C4-2B (cell line): ENCODE measurements at regions not wholly inside any gene's neighbourhood (a gene's known extent, or its start where the extent isn't known, plus 50 kb on each side); places are given as distances from the start of the nearest gene placed in this dataset.

Experiments
- CTCF ChIP-seq: fragments of 450-650 bp; conservative IDR thresholded peaks from 2 replicates; pipeline ENCODE4 v1.5.1; 2017; ENCODE audit warnings: mild to moderate bottlenecking
- ZFX ChIP-seq: fragments of 450-650 bp; IDR thresholded peaks from 2 replicates; pipeline ENCODE4 v1.6.1; 2017

GRCh38 chr21:38995731-38996130 lies 187.5 kb downstream of the PSMG1 start:
- TF ChIP-seq CTCF (no peak), ZFX (no peak)
